ENCODE measurements at regions not wholly inside any gene's neighbourhood (a gene's known extent, or its start where the extent isn't known, plus 50 kb on each side); places are given as distances from the start of the nearest gene placed in this dataset.

GRCh38 chr1:201714542-201715329 lies 114.2 kb upstream of the IPO9 start:
- H3K27me3 ChIP-seq (replicated peaks; ENCODE audit: control insufficient read depth, insufficient read depth, low read length) = no peaks in the 10 kb centered on the region; the same call in 1 of the 2 replicates
- no peaks in the 10 kb centered on the region for H3K36me3 ChIP-seq (ENCODE audit: control insufficient read depth, insufficient read depth, low read length)
- no peak for TF ChIP-seq CTCF (IDR thresholded peaks at IDR 0.05; ENCODE audit: insufficient read depth, low read length, poor library complexity, severe bottlenecking)
- DNase-seq (ENCODE audit: extremely low read depth, insufficient read length) = no peak
- H3K4me3 ChIP-seq (replicated peaks; ENCODE audit: low read depth, low read length) = no peak overlapping the region

- H3K4me3 ChIP-seq (replicated peaks; ENCODE audit: low read depth, low read length) = no peak overlapping the region
- no peak for TF ChIP-seq CTCF (IDR thresholded peaks at IDR 0.05; ENCODE audit: insufficient read depth, low read length, poor library complexity, severe bottlenecking)
- no peak for DNase-seq (ENCODE audit: extremely low read depth, insufficient read length)
- H3K27me3 ChIP-seq (replicated peaks; ENCODE audit: control insufficient read depth, insufficient read depth, low read length) = no peaks in the 10 kb centered on the region; the same call in 1 of the 2 replicates
- no peaks in the 10 kb centered on the region for H3K36me3 ChIP-seq (ENCODE audit: control insufficient read depth, insufficient read depth, low read length)
Observed at GRCh38 chr1:201715351-201715750, 113.6 kb upstream of the IPO9 start.

GRCh38 chr1:201715801-201716741 lies 112.9 kb upstream of the IPO9 start:
- Histone ChIP-seq H3K4me3 (replicated peaks; ENCODE audit: low read depth, low read length) (no peak overlapping the region), H3K27me3 (replicated peaks; ENCODE audit: control insufficient read depth, insufficient read depth, low read length) (no peaks in the 10 kb centered on the region; the same call in 1 of the 2 replicates), H3K36me3 (ENCODE audit: control insufficient read depth, insufficient read depth, low read length) (no peaks in the 10 kb centered on the region)
- DNase-seq (ENCODE audit: extremely low read depth, insufficient read length) = no peak
- TF ChIP-seq CTCF (IDR thresholded peaks at IDR 0.05; ENCODE audit: insufficient read depth, low read length, poor library complexity, severe bottlenecking) = no peak

- TF ChIP-seq CTCF (IDR thresholded peaks at IDR 0.05; ENCODE audit: insufficient read depth, low read length, poor library complexity, severe bottlenecking) = no peak
- H3K27me3 ChIP-seq (replicated peaks; ENCODE audit: control insufficient read depth, insufficient read depth, low read length) = no peaks in the 10 kb centered on the region; the same call in 1 of the 2 replicates
- no peak for DNase-seq (ENCODE audit: extremely low read depth, insufficient read length)
- H3K4me3 ChIP-seq (replicated peaks; ENCODE audit: low read depth, low read length) = no peak overlapping the region
- no peaks in the 10 kb centered on the region for H3K36me3 ChIP-seq (ENCODE audit: control insufficient read depth, insufficient read depth, low read length)
Observed at GRCh38 chr1:201716742-201717135, 112.2 kb upstream of the IPO9 start.

GRCh38 chr1:201717286-201717685 lies 111.7 kb upstream of the IPO9 start:
- no peak for TF ChIP-seq CTCF (IDR thresholded peaks at IDR 0.05; ENCODE audit: insufficient read depth, low read length, poor library complexity, severe bottlenecking)
- DNase-seq (ENCODE audit: extremely low read depth, insufficient read length) = no peak

More at GRCh38 chr1:201717286-201717685, 111.7 kb upstream of the IPO9 start:
- Histone ChIP-seq H3K36me3 (ENCODE audit: control insufficient read depth, insufficient read depth, low read length) (no peaks in the 10 kb centered on the region), H3K4me3 (replicated peaks; ENCODE audit: low read depth, low read length) (no peak overlapping the region), H3K27me3 (replicated peaks; ENCODE audit: control insufficient read depth, insufficient read depth, low read length) (no peaks in the 10 kb centered on the region)

Data from GM06990 (cell line).